ENCODE measurements at regions not wholly inside any gene's neighbourhood (a gene's known extent, or its start where the extent isn't known, plus 50 kb on each side); places are given as distances from the start of the nearest gene placed in this dataset.

DNA sequence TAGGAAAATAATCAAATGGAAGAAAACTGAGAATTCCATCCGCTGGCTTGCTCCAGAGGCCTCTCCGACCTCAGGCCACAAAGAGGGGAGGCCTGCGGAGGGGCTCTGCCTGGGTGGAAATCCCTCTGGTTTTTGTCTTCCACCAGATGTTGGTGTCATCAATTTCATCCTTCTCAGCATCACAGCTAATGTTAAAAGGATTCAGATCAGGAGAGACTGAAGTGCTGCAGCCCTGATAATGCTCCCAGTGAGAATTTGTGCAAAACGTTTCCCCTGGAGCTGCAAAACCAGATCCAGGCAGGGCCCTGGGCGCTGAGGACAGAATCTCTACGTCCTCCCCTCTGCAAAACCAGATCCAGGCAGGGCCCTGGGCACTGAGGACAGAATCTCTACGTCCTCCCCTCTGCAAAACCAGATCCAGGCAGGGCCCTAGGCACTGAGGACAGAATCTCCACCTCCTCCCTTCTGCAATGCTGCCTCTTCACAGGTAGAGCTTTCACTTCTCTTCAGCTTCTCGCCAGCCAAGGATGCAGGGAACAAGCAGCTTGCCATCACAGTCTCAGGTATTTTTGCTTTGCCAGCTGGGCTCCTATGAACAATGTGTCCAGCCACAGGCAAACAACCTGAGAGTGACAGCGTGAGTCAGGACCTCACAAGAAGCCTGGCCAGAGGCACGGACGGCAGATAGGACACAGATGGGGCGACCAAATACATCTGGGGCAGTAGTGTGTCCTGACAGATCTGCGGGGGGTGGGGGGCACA, 81.2 kb downstream of the TMEM18 start:
- H3K4me3 ChIP-seq (replicated peaks; ENCODE audit: low read depth, low read length): no peak overlapping the region
- DNase-seq (ENCODE audit: low read depth): no peak
- TF ChIP-seq, protein P1, sequence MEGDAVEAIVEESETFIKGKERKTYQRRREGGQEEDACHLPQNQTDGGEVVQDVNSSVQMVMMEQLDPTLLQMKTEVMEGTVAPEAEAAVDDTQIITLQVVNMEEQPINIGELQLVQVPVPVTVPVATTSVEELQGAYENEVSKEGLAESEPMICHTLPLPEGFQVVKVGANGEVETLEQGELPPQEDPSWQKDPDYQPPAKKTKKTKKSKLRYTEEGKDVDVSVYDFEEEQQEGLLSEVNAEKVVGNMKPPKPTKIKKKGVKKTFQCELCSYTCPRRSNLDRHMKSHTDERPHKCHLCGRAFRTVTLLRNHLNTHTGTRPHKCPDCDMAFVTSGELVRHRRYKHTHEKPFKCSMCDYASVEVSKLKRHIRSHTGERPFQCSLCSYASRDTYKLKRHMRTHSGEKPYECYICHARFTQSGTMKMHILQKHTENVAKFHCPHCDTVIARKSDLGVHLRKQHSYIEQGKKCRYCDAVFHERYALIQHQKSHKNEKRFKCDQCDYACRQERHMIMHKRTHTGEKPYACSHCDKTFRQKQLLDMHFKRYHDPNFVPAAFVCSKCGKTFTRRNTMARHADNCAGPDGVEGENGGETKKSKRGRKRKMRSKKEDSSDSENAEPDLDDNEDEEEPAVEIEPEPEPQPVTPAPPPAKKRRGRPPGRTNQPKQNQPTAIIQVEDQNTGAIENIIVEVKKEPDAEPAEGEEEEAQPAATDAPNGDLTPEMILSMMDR (IDR thresholded peaks at IDR 0.05; ENCODE audit: low read length, missing control alignments): no peak

DNA sequence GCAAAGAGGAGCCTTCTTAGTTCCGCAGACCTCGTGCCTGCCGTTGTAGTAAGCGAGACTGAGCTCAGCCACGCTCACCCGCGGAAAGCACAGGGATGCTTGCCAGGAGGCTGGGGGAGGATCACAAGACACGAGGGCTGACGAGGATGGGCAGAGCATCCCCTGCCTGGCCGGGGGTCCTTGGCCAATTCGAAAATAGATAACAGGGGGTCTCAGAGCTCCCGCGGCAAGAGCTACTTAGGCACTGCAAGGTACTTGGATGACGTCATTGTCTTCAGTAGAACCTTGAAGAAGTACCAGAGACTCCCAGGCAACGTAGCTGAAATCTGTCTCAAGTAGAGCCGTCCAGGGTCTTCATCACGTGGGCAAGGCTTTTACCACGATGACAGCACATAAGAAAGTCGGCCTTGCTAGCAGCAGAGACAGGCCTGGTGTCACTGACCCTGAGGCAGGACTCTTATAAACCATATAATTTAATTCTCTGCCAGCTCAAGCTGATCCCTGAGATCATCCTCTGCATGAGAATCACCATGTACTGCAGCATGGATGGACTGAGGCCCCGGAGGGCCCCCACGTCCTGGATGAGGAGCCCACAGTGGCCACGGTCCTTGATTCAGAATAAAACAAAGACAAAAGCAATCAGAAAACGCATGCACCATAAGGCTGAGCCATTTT, 81.9 kb downstream of the TMEM18 start:
- DNase-seq (ENCODE audit: low read depth): no peak
- H3K4me3 ChIP-seq (replicated peaks; ENCODE audit: low read depth, low read length): no peak overlapping the region
- TF ChIP-seq, protein P1 (IDR thresholded peaks at IDR 0.05; ENCODE audit: low read length, missing control alignments): no peak

DNA sequence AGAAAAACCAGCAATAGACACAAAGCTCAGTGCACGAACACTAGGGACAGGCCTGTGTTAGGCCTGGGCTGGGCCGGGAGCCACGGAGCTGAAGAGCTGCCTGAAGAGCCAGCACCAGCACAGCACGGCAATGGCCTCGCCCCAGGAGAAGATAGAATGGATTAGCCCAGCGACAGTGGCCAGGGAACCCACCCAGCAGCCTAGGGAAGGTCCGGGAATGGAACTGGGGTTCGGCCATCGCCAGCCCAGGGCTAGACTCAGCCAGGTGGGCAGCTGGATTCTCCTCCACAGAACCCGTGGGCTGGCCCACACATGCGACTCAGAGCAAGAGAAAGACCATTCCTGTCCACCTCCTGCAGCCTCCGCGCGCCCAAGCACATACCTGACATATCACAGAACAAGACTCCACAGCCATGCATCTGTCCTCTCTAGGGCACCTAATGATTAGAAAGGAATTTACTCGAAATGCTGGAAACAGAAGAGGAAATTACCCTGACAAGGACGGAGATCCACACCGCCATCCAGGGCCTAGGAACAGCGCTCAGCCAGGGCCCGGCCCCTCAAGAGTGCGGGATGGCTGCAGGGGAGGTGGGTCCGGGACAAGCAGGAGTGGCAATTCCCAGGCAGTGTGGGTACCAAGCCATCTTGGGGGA, 82.8 kb downstream of the TMEM18 start:
- DNase-seq (ENCODE audit: low read depth): no peak
- TF ChIP-seq, protein P1 (IDR thresholded peaks at IDR 0.05; ENCODE audit: low read length, missing control alignments): no peak
- H3K4me3 ChIP-seq (replicated peaks; ENCODE audit: low read depth, low read length): no peak overlapping the region

DNA sequence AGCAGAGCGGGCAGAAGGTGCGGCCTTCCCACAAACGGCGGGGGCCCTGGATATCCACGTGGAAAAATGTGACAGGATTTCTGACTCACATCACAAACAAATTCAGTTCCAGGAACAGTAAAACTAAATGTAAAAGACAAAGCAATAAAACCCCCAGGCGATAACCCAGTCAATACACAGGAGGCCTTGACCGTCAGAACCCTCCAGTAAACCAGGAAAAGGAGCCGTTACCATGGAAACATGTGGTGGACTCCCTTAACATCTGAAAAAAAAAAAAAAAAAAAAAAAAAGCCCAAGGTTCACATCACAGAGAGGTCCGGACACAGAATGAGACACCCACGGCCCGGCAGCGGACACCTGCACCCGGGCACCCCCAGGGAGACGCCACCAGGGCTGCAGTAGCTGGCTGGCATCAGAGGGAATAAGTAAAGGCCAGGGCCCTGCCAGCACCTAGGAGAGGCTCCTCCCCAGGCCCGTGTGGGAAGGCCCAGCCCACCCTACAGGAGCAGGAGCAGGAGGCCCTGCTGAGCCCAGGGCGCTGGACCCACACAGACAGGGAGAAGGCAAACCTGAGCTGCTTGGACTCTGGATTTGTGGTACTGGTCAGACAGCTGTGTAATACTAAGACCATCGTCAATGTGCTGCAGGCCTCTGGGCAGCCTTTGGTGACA, 83.7 kb downstream of the TMEM18 start:
- no peak for DNase-seq (ENCODE audit: low read depth)
- TF ChIP-seq, protein P1 (IDR thresholded peaks at IDR 0.05; ENCODE audit: low read length, missing control alignments): no peak
- no peak overlapping the region for H3K4me3 ChIP-seq (replicated peaks; ENCODE audit: low read depth, low read length)

DNA sequence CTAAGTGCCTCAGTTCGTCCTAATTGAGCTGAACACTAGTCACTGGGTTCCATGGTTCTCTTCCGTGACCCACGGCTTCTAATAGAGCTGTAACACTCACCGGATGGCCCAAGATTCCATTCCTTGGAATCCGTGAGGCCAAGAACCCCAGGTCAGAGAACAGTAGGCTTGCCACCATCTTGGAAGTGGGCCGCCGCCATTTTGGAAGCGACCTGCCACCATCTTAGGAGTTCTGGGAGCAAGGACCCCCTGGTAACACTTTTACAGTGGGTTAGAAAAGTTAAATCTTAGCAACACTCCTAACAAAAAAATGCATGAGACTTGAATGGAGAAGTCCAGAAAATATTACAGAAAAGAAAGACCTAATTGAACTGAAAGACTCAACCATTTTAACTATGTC, 84.5 kb downstream of the TMEM18 start:
- H3K4me3 ChIP-seq (replicated peaks; ENCODE audit: low read depth, low read length): no peak overlapping the region
- no peak for DNase-seq (ENCODE audit: low read depth)
- TF ChIP-seq, protein P1 (IDR thresholded peaks at IDR 0.05; ENCODE audit: low read length, missing control alignments): no peak

DNA sequence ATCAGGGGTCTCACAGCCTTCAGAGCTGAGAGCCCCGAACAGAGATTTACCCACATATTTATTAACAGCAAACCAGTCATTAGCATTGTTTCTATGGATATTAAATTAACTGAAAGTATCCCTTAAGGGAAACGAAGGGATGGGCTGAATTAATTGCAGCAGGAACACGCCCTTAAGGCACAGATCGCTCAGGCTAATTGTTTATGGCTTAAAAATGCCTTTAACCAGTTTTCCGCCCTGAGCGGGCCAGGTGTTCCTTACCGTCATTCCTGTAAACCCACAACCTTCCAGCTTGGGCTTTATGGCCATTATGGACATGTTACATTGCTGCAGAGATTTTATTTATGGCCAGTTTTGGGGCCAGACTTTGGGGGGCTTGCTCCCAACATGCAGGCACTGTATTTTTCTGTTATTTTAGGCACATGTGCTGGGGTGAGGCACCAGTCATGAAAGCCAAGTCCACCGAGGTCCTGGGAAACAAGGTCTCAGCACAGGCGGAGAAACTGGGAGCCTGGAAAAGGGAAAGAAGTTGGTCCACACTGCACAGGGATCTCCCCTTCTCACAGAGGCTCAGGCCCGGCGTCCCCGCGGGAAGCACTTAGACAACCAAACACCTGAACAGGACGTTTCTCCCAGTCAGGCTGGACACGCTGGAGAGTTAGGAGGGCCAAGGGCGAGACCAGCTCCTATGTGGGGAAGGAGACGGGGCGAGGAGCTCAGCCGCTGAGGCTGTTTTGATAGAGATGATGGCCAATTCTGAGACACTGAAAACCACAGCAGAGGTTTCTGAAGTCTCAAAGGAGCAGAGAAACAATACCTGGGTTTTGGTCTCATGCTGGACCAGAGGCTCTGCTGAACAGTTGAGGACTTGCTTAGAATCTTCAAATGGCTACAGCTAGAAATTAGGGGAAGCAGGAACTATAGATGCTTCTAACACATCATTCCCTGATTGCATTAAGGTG, 86.7 kb downstream of the TMEM18 start:
- DNase-seq (ENCODE audit: low read depth): no peak
- TF ChIP-seq, protein P1 (IDR thresholded peaks at IDR 0.05; ENCODE audit: low read length, missing control alignments): no peak

More for the DNA sequence above, 86.7 kb downstream of the TMEM18 start:
- no peak overlapping the region for H3K4me3 ChIP-seq (replicated peaks; ENCODE audit: low read depth, low read length)

Measured in fibroblast of pulmonary artery (primary cell).